HG03108 (cell line): ENCODE measurements at regions not wholly inside any gene's neighbourhood (a gene's known extent, or its start where the extent isn't known, plus 50 kb on each side); places are given as distances from the start of the nearest gene placed in this dataset.
"Not testable (repeated sequence)": the region's sequence is repeated elsewhere in the genome, so short reads cannot be mapped to it uniquely, and the experiment has no call there.

Experiments used
- ATAC-seq: cut with Tn5 transposase; IDR thresholded peaks from one replicate; pipeline ENCODE4 v1.9.1; 2021; ENCODE audit warnings: moderate library complexity; ENCODE audit not compliant: unreplicated experiment

- no peak for ATAC-seq
Observed at GRCh38 chr2:142285480-142285879, 154.7 kb upstream of the LRP1B start.

GRCh38 chr2:142284336-142284735 lies 153.5 kb upstream of the LRP1B start:
- ATAC-seq: not testable (repeated sequence)

- no peak for ATAC-seq
Observed at GRCh38 chr2:142280831-142281230, 150.0 kb upstream of the LRP1B start.

GRCh38 chr2:142270990-142271389 lies 140.2 kb upstream of the LRP1B start:
- ATAC-seq: no peak

- no peak for ATAC-seq
Observed at GRCh38 chr2:142270291-142270690, 139.5 kb upstream of the LRP1B start.

- ATAC-seq: no peak
Observed at GRCh38 chr2:142259356-142259755, 128.5 kb upstream of the LRP1B start.

- ATAC-seq: no peak
Observed at GRCh38 chr2:142254031-142254430, 123.2 kb upstream of the LRP1B start.

GRCh38 chr2:142241016-142241415 lies 110.2 kb upstream of the LRP1B start:
- no peak for ATAC-seq

- ATAC-seq: no peak
Observed at GRCh38 chr2:142236181-142236580, 105.4 kb upstream of the LRP1B start.

- no peak for ATAC-seq
Observed at GRCh38 chr2:142234741-142235140, 103.9 kb upstream of the LRP1B start.

GRCh38 chr2:142223309-142223708 lies 92.5 kb upstream of the LRP1B start:
- no peak for ATAC-seq

- no peak for ATAC-seq
Observed at GRCh38 chr2:142222715-142223114, 91.9 kb upstream of the LRP1B start.

- no peak for ATAC-seq
Observed at GRCh38 chr2:142220901-142221300, 90.1 kb upstream of the LRP1B start.

GRCh38 chr2:142220239-142220638 lies 89.4 kb upstream of the LRP1B start:
- ATAC-seq: no peak

GRCh38 chr2:142218471-142218870 lies 87.7 kb upstream of the LRP1B start:
- ATAC-seq: no peak

- ATAC-seq: no peak
Observed at GRCh38 chr2:142217804-142218203, 87.0 kb upstream of the LRP1B start.

GRCh38 chr2:142200062-142200461 lies 69.2 kb upstream of the LRP1B start:
- ATAC-seq: no peak

GRCh38 chr2:142199073-142199472 lies 68.3 kb upstream of the LRP1B start:
- no peak for ATAC-seq

- no peak for ATAC-seq
Observed at GRCh38 chr2:142190805-142191204, 60.0 kb upstream of the LRP1B start.

GRCh38 chr2:142189501-142189900 lies 58.7 kb upstream of the LRP1B start:
- no peak for ATAC-seq

- ATAC-seq: no peak
Observed at GRCh38 chr2:142188562-142188961, 57.7 kb upstream of the LRP1B start.

- no peak for ATAC-seq
Observed at GRCh38 chr2:142180820-142181533, 50.2 kb upstream of the LRP1B start.
